Thyroid gland (tissue), 4 donors: ENCODE measurements at regions not wholly inside any gene's neighbourhood (a gene's known extent, or its start where the extent isn't known, plus 50 kb on each side); places are given as distances from the start of the nearest gene placed in this dataset.
A peak's percentile ranks its signal among the peaks of the same experiment; 100 is the strongest.

Experiments used
- CTCF ChIP-seq, 6 experiments: fragments of 200-600 bp in 3 of 6; fragments of 450-650 bp in 3 of 6; sonication (generic) in 3 of 6; IDR thresholded peaks; one replicate each; pipeline ENCODE4 v1.5.1; 2016 to 2019; ENCODE audit warnings: antibody characterized with exemption in 6 of 6, mild to moderate bottlenecking in 2 of 6, inconsistent platforms in 1 of 6, moderate library complexity in 1 of 6
- POLR2A ChIP-seq, 2 donors: fragments of 450-650 bp; IDR thresholded peaks; one replicate each; pipeline ENCODE4 v1.6.1; 2017; ENCODE audit warnings: antibody characterized with exemption in 2 of 2, mild to moderate bottlenecking in 2 of 2, moderate library complexity in 1 of 2

- TF ChIP-seq CTCF (IDR thresholded peaks at IDR 0.05): peak in 4 of 6 experiments; percentile 21 to 50 (median 35)
- TF ChIP-seq POLR2A (IDR thresholded peaks at IDR 0.05): no peak
Observed at GRCh38 chr21:24727803-24728440, 879.4 kb downstream of the MRPL39 start.
